ENCODE measurements at regions not wholly inside any gene's neighbourhood (a gene's known extent, or its start where the extent isn't known, plus 50 kb on each side); places are given as distances from the start of the nearest gene placed in this dataset.
A peak's percentile ranks its signal among the peaks of the same experiment; 100 is the strongest.

DNA sequence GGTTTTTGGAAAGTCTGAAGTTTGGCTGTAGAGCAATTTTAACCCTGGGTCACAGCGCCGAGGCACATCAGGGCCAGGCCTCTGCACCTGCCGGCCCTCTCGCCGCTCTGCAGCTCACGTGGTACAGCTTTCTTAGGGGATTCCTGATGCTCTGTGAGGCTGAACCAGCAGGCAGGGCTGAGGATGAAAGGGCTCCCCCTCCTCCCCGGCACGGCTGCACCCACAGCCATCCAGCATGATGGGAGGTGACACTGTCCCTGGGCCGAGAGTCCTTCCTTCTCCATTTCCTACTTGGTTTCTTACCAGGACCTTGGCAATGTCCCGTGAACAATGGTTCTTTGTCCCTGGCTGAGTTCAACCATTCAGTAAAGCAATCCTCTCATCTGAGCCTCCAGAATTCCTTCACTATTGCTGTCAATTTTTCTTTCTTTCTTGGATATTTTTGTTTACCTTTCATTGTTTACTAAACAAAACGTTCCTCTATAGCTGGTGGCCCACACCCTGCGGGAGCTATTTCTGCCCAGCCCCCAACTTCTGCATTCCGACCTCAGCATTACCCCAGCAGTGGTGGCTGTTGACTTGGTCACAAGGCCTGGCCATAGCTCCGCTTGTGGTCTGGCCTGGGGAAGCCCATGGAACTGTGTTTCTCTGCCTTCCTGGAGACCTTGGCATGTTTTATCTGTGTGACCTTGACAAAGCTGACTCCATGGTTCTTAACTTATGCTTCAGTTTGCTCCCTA lies 172.8 kb upstream of the B3GAT1 start:
- Histone ChIP-seq H3K36me3 (no peaks in the 10 kb centered on the region), H3K4me3 (no peak overlapping the region), H3K4me1 (no peaks in the 10 kb centered on the region), H3K9me3 (no peaks in the 10 kb centered on the region), H3K27ac (no peak overlapping the region), H3K27me3 (no peaks in the 10 kb centered on the region)
- intact Hi-C loops (cut with DNase I): no loop called here
- peak; percentile 25 to 79 for DNase-seq (ENCODE audit: extremely low spot score in 2 of 2)
- TF ChIP-seq, protein P1, sequence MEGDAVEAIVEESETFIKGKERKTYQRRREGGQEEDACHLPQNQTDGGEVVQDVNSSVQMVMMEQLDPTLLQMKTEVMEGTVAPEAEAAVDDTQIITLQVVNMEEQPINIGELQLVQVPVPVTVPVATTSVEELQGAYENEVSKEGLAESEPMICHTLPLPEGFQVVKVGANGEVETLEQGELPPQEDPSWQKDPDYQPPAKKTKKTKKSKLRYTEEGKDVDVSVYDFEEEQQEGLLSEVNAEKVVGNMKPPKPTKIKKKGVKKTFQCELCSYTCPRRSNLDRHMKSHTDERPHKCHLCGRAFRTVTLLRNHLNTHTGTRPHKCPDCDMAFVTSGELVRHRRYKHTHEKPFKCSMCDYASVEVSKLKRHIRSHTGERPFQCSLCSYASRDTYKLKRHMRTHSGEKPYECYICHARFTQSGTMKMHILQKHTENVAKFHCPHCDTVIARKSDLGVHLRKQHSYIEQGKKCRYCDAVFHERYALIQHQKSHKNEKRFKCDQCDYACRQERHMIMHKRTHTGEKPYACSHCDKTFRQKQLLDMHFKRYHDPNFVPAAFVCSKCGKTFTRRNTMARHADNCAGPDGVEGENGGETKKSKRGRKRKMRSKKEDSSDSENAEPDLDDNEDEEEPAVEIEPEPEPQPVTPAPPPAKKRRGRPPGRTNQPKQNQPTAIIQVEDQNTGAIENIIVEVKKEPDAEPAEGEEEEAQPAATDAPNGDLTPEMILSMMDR (IDR thresholded peaks at IDR 0.05): no peak
- no peak for TF ChIP-seq POLR2A (IDR thresholded peaks at IDR 0.05)
- no peak for TF ChIP-seq POLR2AphosphoS5 (IDR thresholded peaks at IDR 0.05; ENCODE audit: insufficient read depth in 1 of 2, low read depth in 1 of 2)

GRCh38 chr11:134584001-134584561 lies 172.0 kb upstream of the B3GAT1 start:
- Histone ChIP-seq H3K27me3 (no peaks in the 10 kb centered on the region), H3K36me3 (no peaks in the 10 kb centered on the region), H3K4me3 (no peak overlapping the region), H3K9me3 (no peaks in the 10 kb centered on the region), H3K4me1 (no peaks in the 10 kb centered on the region), H3K27ac (no peak overlapping the region)
- peak; percentile 49 to 79 for DNase-seq (ENCODE audit: extremely low spot score in 2 of 2)
- TF ChIP-seq, protein P1 (IDR thresholded peaks at IDR 0.05): no peak
- no peak for TF ChIP-seq POLR2A (IDR thresholded peaks at IDR 0.05)
- TF ChIP-seq POLR2AphosphoS5 (IDR thresholded peaks at IDR 0.05; ENCODE audit: insufficient read depth in 1 of 2, low read depth in 1 of 2): no peak
- intact Hi-C loops (cut with DNase I): no loop called here

DNA sequence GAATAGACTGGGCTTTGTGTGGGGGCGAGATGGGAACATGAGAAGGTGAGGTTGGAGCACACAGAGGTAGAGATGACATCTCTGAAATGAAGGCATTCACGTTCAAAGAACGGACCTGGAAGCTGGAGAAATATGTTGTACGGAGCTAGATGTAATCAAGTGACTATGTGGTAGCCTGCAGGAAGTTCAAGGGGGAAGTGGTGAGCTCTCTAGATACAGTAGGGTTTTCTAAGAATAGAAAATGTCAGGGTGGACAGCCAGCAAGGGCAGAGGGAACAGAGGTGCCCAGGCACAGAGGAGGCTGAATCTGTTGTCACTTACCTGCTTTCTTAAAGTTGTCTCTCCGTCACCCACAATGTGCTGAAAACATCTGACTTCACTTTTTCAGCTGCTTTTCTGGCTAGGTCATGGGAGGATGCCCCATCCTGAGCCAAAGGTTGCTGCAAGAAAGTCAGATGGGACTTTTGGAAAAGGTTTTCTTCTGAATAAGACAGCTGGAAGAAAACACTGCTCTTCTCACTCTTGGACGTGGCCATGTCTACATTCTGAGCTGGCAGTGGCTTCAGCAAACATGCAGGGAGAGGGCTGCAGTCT lies 171.5 kb upstream of the B3GAT1 start:
- no peaks in the 10 kb centered on the region for H3K4me1 ChIP-seq
- no peaks in the 10 kb centered on the region for H3K27me3 ChIP-seq
- intact Hi-C loops (cut with DNase I): no loop called here
- DNase-seq (ENCODE audit: extremely low spot score in 2 of 2): peak in 1 of 2 donors; percentile 29
- TF ChIP-seq POLR2AphosphoS5 (IDR thresholded peaks at IDR 0.05; ENCODE audit: insufficient read depth in 1 of 2, low read depth in 1 of 2): no peak
- no peak for TF ChIP-seq POLR2A (IDR thresholded peaks at IDR 0.05)
- TF ChIP-seq, protein P1 (IDR thresholded peaks at IDR 0.05): no peak
- H3K4me3 ChIP-seq: no peak overlapping the region
- H3K9me3 ChIP-seq: no peaks in the 10 kb centered on the region
- no peak overlapping the region for H3K27ac ChIP-seq
- no peaks in the 10 kb centered on the region for H3K36me3 ChIP-seq

DNA sequence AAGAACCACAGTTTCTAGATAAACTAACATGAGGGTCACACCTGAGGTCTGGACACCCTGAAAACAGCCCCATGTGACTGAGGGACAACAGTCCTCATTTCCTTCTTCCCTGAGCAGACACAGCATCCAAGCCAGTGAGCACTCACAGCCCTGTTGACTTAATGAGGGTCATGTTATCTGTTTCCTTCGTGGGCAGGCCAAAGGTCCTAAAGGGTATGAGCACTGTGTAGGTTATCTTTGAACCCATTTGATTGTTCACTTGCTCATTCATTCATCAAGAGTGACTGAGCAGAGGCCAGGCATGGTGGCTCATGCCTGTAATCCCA lies 170.7 kb upstream of the B3GAT1 start:
- intact Hi-C loops (cut with DNase I): no loop called here
- DNase-seq (ENCODE audit: extremely low spot score in 2 of 2): peak; percentile 12 to 77
- Histone ChIP-seq H3K4me3 (no peak overlapping the region), H3K36me3 (no peaks in the 10 kb centered on the region), H3K27me3 (no peaks in the 10 kb centered on the region), H3K4me1 (no peaks in the 10 kb centered on the region), H3K27ac (no peak overlapping the region), H3K9me3 (no peaks in the 10 kb centered on the region)
- TF ChIP-seq POLR2AphosphoS5 (IDR thresholded peaks at IDR 0.05; ENCODE audit: insufficient read depth in 1 of 2, low read depth in 1 of 2): no peak
- TF ChIP-seq, protein P1 (IDR thresholded peaks at IDR 0.05): no peak
- no peak for TF ChIP-seq POLR2A (IDR thresholded peaks at IDR 0.05)
